GM20000 (cell line): ENCODE measurements at regions not wholly inside any gene's neighbourhood (a gene's known extent, or its start where the extent isn't known, plus 50 kb on each side); places are given as distances from the start of the nearest gene placed in this dataset.

Source experiments
- DNase-seq: peaks from one replicate; pipeline ENCODE4 v3.0.0; 2012; ENCODE audit warnings: low spot score
- TF ChIP-seq, protein P1 (sequence below): IDR thresholded peaks from 2 replicates; pipeline ENCODE4 v1.5.1; 2012; ENCODE audit warnings: mild to moderate bottlenecking, control low read depth; ENCODE audit errors: extremely low read depth, missing control alignments

GRCh38 chr16:55044201-55044975 is 113.7 kb downstream of the IRX5 start:
- DNase-seq, result no peak
- TF ChIP-seq, protein P1, sequence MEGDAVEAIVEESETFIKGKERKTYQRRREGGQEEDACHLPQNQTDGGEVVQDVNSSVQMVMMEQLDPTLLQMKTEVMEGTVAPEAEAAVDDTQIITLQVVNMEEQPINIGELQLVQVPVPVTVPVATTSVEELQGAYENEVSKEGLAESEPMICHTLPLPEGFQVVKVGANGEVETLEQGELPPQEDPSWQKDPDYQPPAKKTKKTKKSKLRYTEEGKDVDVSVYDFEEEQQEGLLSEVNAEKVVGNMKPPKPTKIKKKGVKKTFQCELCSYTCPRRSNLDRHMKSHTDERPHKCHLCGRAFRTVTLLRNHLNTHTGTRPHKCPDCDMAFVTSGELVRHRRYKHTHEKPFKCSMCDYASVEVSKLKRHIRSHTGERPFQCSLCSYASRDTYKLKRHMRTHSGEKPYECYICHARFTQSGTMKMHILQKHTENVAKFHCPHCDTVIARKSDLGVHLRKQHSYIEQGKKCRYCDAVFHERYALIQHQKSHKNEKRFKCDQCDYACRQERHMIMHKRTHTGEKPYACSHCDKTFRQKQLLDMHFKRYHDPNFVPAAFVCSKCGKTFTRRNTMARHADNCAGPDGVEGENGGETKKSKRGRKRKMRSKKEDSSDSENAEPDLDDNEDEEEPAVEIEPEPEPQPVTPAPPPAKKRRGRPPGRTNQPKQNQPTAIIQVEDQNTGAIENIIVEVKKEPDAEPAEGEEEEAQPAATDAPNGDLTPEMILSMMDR, result no peak

DNA sequence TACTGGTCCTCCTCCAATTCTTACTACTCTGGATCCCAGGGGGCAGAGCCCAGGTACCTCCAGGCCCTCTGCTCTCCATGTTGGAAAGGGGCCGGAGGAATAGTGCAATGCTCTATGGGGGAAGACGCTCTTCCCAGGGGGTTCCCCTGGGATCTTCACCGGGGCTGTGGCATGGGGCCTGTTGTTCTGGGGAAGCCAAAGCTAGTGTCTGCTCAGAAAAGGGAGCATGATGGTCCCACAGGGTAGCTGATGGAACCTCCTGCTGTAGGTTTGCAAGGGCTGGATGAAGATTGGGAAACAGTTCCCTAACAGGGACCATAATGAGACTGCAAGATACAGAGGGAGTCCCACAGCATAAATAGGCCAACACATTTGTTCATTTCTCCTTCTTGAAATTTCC is 114.7 kb downstream of the IRX5 start:
- TF ChIP-seq, protein P1, result no peak
- no peak for DNase-seq

GRCh38 chr16:55045756-55046460 is 115.2 kb downstream of the IRX5 start:
- TF ChIP-seq, protein P1, result no peak
- no peak for DNase-seq

DNA sequence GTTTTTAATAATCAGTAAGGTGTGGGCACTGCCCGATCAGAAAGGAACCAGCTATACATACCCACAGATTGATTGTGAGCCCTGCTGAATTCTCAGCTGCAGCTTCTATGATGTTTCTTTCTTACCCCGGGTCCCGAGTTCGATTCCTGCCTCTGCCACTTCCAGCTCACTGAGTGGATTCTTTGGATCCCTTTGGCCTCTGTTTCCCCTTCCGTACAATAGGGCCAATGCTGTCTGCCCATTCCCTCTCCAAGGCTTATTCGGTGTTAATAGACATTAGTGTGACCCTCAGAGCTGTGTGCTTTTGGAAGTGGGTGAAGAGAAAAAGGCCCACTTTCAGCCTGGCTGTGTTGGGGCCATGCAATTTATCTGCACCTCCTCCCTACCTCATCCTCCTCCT is 115.8 kb downstream of the IRX5 start:
- no peak for DNase-seq
- TF ChIP-seq, protein P1, result no peak

DNA sequence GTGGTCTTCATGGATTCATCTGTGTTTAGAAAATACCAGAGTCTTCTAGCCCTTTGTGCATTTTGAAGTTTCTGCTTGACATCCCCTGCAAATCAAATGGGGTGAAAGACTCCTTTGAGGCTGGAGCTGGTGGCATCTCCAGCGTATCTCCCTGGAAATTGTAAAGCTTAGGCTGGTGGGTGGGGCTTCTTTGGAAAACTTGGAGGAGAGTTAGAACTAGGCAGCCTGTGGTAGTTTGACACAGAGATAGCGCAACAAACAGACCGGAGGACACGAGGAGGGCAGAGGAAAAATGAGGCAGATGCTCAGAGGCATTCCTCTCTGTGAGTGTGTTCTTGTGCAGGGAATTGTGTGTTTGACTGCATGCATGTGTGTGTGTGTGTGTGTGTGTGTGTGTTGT is 116.3 kb downstream of the IRX5 start:
- no peak for DNase-seq
- TF ChIP-seq, protein P1, result no peak

GRCh38 chr16:55047331-55047730 is 116.7 kb downstream of the IRX5 start:
- DNase-seq, result no peak
- TF ChIP-seq, protein P1, result no peak

DNA sequence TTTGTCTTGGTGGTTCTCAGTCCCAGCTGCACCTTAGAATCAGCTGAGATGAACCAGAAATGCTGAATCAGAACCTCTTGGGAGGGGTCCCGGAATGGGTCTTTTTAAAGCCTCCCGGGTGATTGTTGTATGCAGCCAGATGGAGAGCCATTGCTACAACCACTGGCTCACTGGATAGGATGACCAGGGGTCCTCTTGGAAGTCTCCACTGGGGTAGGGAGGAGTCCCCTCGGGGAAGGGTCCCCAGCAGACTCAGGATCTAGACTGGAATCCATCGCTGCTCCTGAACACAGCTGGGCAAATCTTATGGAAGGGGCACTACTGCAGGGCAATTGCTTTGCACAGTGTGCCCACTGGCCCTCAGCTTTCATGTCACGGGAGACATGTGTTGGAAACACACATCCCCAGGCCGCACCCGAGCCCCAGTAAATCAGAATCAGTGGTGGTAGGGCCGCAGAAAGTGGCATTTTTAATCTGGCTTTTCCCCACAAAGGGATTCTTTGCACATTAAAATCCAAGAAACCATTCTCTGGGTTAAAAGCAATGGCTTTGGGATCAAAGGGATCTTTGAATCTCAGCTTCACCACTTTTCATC is 117.3 kb downstream of the IRX5 start:
- no peak for DNase-seq
- TF ChIP-seq, protein P1, result no peak
